HCT116 (cell line): ENCODE measurements at regions not wholly inside any gene's neighbourhood (a gene's known extent, or its start where the extent isn't known, plus 50 kb on each side); places are given as distances from the start of the nearest gene placed in this dataset.

Experiments used
- JUND ChIP-seq: IDR thresholded peaks from 2 replicates; pipeline ENCODE4 v1.6.1; 2012
- POLR2A ChIP-seq: IDR thresholded peaks from 2 replicates; pipeline ENCODE4 v1.7.0; 2011; ENCODE audit warnings: borderline replicate concordance; ENCODE audit not compliant: insufficient read depth, insufficient read length; ENCODE audit errors: extremely low read depth
- YY1 ChIP-seq: IDR thresholded peaks from 2 replicates; pipeline ENCODE4 v1.6.1; 2011; ENCODE audit warnings: low read length, low read depth, moderate library complexity, mild to moderate bottlenecking; ENCODE audit not compliant: insufficient replicate concordance; ENCODE audit errors: extremely low read depth
- TF ChIP-seq, protein P1 (sequence below), 3 experiments: fragments of 200-600 bp in 1 of 3; sonication (generic) in 1 of 3; IDR thresholded peaks in 2 of 3; conservative IDR thresholded peaks in 1 of 3; 2 replicates each; pipeline ENCODE4 v1.5.1; 2012 to 2017; ENCODE audit warnings: low read depth in 2 of 3, low read length in 2 of 3, antibody characterized with exemption in 1 of 3, borderline replicate concordance in 1 of 3, control low read depth in 1 of 3, mild to moderate bottlenecking in 1 of 3, mixed read lengths in 1 of 3, mixed run types in 1 of 3, moderate library complexity in 1 of 3; ENCODE audit not compliant: insufficient read depth in 1 of 3

DNA sequence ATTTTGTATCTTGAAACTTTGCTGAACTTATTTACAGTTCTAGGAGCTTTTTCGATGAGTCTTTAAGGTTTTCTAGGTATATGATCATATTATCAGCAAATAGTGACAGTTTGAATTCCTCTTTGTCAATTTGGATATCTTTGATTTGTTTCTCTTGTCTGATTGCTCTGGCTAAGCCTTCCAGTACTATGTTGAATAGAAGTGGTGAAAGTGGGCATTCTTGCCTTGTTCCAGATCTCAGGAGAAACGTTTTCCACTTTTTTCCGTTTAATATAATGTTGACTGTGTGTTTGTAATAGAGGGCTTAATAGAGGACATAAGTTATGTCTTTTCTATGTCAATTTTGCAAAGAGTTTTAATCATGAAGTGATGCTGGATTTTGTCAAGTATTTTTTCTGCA is 124.3 kb downstream of the ZNF280B start:
- TF ChIP-seq POLR2A (no peak), JUND (no peak), YY1 (no peak)
- TF ChIP-seq, protein P1, sequence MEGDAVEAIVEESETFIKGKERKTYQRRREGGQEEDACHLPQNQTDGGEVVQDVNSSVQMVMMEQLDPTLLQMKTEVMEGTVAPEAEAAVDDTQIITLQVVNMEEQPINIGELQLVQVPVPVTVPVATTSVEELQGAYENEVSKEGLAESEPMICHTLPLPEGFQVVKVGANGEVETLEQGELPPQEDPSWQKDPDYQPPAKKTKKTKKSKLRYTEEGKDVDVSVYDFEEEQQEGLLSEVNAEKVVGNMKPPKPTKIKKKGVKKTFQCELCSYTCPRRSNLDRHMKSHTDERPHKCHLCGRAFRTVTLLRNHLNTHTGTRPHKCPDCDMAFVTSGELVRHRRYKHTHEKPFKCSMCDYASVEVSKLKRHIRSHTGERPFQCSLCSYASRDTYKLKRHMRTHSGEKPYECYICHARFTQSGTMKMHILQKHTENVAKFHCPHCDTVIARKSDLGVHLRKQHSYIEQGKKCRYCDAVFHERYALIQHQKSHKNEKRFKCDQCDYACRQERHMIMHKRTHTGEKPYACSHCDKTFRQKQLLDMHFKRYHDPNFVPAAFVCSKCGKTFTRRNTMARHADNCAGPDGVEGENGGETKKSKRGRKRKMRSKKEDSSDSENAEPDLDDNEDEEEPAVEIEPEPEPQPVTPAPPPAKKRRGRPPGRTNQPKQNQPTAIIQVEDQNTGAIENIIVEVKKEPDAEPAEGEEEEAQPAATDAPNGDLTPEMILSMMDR (IDR thresholded peaks at IDR 0.05 in 2 of 3, conservative IDR thresholded peaks at IDR 0.05 in 1 of 3; ENCODE audit: borderline replicate concordance in 1 of 3, insufficient read depth in 1 of 3, low read depth in 2 of 3, low read length in 2 of 3): no peak
